NCI-H446 treated with DMSO at 0.1 percent for 48 hours (cell line): ENCODE measurements at regions not wholly inside any gene's neighbourhood (a gene's known extent, or its start where the extent isn't known, plus 50 kb on each side); places are given as distances from the start of the nearest gene placed in this dataset.
A peak's percentile ranks its signal among the peaks of the same experiment; 100 is the strongest.

Experiments
- DNase-seq: peaks from one replicate; lab custom pipeline; 2025; lab: John Stamatoyannopoulos, UW

DNA sequence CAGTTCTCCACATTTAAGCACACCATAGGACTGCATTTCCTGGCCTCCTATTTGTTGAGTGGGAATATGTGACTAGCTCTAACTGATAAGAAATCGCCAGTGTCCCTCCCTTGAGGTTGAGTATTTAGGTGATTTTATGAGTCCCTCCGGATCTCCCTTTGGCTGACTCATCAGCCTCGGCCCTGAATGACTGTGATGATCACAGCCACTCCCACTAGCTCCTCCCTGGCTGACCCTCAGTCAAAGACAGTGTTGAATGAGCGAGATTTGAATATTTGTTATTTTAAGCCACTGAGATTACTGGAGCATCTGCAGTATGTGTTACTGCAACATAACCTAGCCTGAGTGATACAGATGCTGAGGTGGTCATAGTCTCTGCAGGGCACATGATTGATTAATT is 515.3 kb downstream of the EPHB1 start:
- no peak for DNase-seq

DNA sequence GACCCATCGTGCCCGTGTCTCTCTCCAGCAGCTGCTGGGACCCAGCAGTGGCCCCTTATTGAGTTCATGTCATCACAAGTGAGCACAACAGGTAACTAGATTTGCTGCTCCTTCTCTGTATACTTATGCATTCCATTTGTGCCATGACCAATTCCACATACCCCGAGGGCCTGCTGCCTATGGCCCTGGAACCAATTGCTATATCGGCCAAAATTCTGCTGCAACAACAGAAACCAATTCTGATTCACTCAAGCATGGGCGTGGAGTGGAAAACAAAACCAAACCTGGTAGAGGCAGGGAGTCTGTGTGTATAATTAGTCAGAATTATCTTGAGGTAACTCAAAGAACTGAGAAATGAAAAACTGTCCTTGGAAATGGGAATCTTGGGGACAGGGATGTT is 516.6 kb downstream of the EPHB1 start:
- DNase-seq: no peak

DNA sequence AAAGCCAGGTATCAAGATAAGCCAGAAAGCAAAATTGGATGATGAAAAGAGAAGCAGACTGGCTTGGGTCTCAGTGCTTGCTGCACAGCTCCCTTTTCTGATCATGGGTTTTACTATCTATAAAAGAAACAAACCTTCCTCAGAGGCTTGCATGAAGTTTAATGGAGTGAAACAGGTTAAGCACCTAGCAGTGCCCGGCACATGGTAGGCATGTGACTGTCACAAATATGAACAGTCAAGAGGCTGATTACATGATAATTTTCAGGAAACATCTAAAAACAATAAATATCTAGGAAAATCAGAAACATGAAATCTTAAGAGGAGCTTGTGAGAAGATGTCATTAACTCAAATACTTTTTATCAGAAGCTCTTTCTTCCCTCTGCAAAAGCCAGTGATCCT is 519.2 kb downstream of the EPHB1 start:
- no peak for DNase-seq

DNA sequence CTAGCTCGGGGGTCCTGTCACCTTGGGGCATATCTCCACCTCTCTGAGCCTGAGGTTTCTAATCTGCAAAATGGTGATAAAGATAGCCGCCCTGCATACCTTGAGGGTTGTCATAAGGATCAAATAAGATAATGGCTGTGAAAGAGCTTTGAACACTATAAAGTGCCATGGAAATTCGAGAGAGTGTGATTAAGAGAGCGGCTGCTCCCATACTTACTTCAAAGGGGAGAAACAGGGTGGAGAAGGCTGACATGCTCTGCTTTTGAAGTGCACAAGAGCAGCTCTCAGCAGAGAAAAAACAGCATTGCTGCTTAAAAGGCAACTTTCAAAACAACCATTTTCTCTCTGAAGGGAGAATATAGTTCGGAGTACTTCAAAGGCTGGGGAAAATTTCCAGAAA is 529.2 kb downstream of the EPHB1 start:
- DNase-seq: no peak

DNA sequence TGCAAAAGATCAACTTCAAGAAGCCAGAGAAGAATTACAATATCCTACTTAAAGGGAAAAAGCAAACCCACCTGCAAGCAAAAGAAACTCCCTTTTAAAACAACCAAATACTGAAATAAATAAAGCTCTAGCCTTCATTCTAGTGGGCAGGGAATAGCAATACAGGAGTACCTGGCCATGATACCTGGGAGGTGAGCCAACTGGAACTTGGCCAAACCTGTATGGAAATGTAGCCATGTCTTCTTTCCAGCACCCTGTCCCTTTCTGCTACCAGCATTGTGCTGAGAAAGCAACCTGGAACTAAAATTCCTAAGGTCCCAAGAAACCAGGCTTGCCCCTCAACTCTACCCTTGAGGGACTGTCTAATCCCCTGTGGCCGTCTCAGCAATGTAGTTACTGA is 530.0 kb downstream of the EPHB1 start:
- no peak for DNase-seq

DNA sequence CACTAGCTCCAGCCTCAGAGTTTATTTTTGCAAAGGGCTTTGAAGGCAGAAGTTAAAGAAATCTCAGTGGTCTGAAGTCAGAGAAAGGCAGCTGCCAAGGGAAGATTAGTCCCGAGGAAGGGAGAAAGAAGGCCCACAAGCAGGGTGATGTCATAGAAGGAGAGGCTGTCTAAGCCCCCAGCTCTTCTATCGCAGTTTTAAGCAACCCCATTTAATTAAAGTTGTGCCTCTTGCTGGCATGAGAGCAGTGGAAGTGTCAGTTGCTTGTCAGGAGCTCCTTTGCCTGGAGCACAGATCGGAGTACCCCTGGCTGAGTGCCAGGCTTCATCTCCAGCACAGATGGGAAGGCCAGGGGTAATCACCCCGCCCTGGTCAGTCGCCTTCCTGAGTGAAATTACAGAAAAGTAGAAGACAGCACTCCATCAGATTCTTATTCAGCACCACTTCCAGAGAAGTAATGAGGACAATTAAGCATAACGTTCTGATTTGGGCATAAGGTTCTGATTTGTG is 530.7 kb downstream of the EPHB1 start:
- DNase-seq: peak; percentile 15

DNA sequence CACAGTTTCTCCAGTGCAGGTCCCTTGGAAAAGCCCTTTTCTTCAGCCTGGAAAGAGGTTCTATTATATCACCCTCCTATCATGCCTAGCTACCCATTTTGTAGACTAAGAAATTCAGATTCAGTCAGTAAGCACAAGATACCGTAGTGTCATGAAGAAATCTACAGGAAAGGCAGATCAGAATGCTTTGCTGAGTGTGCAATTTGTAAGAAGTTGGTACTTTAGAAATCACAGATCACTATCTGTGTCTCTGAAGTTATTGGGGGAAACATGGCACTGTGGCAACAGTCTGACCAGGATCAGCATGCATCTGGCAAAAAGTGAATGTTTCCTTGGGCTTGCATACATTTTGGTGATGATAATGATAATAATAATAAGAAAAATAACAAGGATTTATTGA is 531.8 kb downstream of the EPHB1 start:
- DNase-seq: no peak

DNA sequence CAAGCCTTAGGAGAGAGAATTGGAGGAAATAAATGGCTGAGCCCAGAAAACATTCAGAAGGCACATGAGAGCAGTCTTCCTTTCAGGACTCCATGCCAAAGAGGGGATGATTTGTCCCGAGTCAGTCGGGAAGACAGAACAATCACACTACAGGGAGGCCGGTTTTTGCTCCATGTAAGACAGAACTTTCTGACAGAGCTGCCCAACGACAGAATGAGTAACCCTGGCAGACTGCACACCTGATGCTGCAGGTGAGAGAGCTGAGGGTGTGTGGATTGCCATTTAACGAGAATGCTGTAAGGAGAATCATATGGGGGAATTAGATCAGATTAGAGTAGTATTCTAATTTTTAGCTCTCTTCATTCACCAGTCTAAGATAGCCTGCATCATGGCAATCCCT is 533.0 kb downstream of the EPHB1 start:
- no peak for DNase-seq

DNA sequence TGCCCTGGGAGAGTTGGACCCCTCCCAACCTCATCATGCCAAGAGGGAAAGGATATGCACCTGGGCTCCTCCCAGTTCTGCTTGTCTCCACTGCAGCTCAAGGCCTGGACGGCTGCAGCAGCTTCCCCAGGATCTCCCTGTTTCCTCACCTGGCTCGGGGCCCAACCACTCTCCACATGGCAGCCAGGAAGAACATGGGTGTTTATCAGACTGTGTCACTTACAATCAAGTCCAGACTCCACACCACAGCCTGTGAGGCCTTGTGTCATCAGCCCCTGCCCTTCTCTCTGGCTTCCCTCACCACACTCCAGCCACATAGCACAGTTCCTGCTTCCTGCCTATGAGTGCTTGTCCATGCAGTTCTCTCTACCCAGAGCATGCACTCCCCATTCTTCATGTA is 534.4 kb downstream of the EPHB1 start:
- no peak for DNase-seq

DNA sequence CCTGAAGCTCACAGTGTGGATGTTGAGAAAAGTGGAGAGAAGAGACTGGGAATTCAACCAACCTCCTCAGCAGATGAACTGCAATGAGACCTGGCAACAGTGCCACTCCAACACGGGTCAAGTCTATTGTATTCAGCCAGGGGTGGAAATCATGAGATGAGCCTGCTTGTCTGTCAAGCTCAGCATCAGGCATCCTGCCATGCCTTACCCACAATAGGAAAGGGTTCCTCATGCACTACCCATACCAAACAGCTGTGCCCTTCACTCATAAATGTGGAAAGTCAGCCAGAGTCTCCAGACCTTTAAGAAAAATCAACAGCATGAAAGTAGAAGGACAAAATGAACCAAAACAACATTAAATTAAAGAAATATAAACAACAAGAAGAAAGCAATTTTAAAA is 542.1 kb downstream of the EPHB1 start:
- DNase-seq: no peak

DNA sequence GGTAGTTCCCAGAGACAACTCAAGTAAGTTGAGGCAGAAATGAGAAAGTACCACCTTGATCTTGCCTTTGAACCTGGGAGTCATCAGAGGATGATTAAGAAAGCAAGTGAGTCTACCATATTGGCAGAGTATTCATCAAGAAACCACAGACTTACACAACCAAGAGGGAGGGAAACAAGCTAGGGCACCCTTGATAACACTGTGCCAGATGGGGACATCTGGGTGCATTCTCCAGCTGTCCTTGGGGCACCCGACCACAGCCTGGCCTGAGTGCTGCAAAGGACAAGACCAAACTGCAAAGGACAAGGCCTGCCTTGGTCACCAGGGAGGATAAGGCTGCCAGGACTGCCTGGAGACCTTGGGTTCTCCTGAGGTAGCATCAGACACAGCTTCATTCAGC is 553.6 kb downstream of the EPHB1 start:
- no peak for DNase-seq

DNA sequence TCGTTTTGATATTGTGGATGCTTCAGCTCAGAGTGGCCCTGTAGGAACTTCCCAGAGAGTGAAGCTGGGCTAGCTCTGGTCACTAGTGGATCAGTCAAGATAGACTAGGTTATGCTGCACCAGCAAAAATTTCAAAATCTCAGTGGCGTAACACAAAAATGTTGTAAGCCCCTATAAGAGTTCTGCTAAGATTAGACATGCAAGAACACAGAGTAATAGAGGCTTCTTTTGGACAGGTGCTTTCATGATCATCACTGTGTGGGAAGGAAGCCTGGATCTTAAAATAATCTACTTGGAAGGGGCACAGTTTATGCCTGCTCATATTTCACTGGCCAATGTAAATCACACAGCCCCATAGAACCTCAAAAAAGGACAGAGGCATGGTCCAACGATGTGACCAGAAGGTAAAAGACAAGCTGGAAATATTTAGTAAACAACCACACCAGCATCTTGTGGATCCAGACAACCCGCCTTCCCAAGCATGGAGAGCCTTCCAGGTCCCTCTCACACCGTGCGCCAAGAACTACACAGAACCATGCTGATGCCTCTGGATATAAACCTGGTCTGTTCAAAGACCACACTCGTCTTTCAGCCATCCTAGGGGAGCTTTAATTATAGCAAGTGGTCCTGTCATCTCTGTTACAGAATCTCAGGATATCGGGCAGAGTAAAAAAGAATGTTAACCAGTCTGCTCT is 554.3 kb downstream of the EPHB1 start:
- DNase-seq: no peak

DNA sequence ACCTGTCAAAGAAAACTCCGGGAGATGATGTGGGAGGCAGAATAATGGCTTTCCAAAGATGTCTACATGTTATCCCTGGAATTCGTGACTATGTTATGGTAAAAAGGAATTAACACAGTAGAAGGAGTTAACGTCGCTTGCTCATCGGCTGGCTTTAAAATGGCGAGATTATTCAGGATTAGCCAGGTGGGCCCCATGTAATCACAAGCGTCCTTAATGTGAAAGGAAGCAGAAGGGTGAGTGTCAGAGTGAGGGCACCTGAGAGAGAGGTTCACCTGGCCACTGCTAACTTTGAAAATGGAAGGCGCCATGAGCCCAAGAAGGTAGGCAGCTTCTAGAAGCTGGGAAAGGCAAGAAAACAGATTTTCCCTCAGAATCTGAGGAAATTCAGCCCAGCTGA is 557.2 kb downstream of the EPHB1 start:
- no peak for DNase-seq

DNA sequence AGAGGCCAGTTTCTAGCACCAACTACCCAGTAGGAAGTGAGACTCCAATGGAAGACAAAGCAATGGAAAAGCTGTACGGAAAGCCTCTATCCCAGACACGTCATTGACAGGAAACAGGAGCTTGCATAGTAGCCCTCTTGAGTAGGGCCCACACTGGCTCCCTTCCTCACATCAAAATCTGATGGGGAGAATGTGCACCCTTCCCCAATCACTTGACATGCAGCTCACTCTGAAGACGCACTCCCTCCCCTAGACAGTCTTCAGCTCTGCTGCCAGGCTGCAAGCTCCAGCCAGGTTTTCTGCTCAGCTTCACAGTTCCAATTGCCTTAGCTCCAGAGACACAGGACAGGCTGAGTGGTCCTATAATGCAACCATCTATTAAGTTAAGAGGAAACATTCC is 567.8 kb downstream of the EPHB1 start:
- DNase-seq: no peak

DNA sequence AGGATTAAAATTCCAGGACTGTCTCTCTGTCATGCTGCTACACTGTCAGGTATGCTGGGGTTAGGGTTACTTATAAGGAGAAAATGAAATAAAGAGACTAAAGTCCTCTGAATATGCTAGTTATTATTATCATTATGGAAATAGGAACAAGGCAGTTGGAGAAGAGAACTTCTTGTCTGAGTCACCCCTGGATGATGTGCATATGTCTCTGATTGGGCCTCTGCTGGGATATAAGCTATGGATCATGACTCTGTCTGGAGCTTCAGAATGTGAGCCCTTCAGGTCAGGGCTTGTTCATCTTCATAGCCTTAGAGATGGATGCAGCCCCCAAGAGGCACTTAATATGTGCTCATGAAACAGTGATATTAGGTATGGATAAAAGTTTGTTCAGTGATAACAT is 569.6 kb downstream of the EPHB1 start:
- no peak for DNase-seq

DNA sequence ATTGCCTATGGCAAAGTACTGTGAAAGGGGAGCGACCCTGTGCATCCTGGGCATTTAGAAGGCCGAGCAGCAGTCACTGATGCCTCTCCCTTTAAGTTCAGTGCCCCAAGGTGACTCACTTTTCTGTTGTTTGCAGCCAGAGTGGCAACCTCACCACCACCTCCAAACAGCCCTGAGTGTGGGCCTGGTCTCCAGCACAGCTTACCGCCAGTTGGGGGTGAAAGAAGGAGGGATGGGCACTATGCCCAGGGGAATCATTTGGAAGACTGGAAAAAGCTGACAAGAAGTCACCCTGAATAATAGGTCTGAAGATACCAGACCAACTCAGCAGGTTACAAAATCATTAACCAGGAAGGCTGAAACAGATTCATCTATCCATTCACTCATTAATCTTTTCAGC is 571.8 kb downstream of the EPHB1 start:
- no peak for DNase-seq

DNA sequence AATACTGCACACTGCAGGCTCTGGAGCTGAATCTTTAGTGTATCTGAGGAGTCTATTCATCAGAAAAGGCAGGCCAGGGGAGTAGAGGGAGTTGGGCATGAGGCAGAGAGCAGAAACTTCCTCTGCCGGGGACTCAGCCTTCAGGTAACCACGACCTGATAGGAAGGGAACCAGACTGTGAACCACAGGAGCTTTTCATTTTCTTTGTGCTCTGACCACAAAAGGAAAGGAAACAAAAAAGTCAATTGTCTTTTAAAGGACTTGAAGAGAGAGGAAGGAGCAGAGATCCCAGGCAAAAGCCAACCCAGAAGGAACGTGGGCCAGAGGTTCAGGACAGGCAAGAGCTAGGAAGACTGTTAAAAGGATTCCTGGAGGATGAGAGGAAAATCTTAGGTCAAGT is 573.3 kb downstream of the EPHB1 start:
- DNase-seq: no peak

DNA sequence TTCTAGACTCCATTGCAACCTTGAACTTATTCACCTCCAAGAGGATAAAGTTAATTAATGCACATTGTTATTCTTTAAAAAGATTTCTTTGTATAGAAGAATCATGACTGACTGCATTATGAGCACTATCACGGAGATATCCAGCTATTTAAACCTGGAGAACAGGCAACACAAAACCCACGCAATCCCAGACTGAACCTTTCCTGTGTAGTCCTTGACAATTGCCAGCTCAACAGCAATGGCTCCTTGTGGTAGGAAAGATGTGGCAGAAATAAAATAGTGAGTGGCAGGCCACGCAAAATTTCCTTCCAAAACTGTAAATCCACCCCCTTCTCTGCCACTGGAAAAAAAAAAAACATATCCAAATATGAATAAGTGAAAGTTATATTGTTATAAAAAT is 573.7 kb downstream of the EPHB1 start:
- DNase-seq: no peak

DNA sequence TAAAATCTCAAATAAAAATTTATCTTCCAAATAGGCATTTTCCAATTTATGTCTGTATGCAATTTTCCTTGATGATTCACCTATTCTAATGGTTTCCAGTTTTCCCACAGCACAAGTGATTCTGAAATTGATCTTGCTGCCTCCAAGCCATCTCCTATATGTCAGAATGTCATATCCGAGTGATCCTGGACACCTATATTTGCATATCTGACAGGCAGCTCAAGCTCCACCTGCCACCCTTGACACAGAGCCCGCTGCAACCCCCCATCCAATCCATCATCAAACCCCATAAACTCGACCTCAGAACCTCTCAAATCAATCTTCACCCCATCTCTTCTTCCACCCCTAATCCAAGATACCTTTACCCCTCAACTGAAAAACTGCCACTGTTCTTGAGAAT is 579.5 kb downstream of the EPHB1 start:
- DNase-seq: no peak

DNA sequence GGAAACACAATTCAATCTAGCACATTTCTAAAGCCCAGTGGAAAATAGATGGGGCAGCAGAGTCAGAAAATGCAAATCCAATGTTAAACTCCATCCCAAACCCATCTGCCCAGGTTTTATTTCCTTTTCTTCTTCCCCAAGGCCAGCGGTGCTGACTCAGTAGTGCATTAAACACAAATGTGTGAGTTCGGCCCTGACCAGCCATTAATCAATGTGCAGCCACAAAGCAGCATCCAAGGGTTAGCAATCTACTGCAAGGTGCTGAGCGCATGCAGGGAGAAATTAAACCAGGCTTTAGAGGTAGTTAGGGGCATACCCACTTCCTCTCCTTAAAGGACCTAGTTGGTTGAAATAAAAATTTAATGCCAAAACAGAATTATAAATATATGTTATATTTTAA is 583.3 kb upstream of the PPP2R3A start:
- no peak for DNase-seq

DNA sequence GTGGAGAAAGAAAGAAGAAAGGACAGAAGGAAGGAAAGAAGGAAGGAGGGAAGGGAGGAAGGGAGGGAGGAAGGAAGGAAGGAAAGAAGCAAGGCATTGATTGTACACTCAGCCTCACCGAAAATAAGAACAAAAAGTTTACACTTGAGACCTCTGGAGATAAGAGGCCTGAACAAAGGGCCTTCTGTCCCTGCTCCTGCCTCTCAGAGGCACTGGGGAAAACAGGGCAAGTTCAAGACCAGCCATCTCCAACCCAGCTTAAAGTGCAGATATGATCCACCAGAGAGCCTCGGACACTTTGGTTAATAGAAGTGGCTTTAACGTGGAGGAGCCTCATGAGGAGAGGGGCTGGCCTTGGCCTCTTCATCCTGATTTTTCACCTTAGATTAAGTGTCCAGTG is 582.9 kb upstream of the PPP2R3A start:
- DNase-seq: no peak

DNA sequence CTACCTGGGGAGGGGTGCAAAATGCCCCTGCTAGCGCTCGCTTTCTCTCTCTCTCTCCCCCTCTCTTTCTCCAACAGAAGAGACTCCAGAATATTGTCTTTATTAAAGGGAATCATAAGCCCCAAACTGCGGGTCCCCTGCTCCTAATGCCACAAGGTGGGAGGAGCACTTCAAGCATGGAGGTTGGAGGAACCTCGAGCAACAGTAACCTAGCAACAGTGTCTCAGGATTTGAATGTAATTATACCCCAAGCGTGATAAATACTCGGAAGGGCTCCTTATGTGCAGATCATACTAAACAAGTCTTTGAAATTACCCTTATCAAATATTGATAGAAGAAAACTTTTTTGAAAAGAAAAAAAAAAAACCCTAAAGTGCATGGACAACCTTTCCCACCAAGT is 582.2 kb upstream of the PPP2R3A start:
- DNase-seq: no peak

DNA sequence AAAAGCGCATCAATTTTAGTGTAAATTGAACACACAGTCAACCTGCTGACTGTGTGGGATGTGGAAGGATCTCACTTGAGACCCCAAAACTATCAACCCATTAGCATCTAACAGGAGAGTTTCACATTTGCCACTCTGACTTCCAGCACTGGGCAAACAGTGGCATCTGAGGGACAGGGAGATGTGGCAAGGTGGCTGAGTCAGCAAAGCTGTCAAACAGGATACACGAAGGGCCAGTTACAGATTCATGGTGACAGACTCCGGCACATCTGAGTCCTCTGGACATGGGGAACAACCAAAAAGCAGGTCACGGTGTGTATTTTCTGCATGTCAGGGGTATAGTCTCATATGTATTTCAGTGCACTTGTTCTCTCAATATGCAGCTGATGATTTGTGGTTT is 573.4 kb upstream of the PPP2R3A start:
- no peak for DNase-seq

DNA sequence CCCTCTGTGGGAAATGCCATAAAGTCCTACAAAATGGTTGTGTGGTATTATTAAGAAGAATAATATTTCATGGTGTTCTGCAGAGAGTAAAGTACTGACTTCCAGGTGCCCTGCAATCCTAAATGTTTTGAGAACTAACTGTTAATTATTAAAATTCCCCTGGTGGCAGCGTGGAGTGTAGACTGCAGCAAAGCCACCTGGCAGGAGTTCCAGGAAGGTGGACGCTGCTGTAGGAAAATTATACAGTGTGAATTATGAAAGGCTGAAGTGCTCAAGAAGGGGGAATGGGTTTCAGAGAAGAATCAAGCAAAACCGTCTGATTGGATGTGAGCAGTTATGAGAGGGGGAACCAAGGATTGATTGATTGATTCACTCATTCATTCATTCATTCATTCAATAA is 572.4 kb upstream of the PPP2R3A start:
- DNase-seq: no peak
